NCI-H1105 (cell line): ENCODE measurements at regions not wholly inside any gene's neighbourhood (a gene's known extent, or its start where the extent isn't known, plus 50 kb on each side); places are given as distances from the start of the nearest gene placed in this dataset.
"Not testable (repeated sequence)": the region's sequence is repeated elsewhere in the genome, so short reads cannot be mapped to it uniquely, and the experiment has no call there.

Experiments used
- DNase-seq: peaks from one replicate; lab custom pipeline; 2025; lab: John Stamatoyannopoulos, UW

DNA sequence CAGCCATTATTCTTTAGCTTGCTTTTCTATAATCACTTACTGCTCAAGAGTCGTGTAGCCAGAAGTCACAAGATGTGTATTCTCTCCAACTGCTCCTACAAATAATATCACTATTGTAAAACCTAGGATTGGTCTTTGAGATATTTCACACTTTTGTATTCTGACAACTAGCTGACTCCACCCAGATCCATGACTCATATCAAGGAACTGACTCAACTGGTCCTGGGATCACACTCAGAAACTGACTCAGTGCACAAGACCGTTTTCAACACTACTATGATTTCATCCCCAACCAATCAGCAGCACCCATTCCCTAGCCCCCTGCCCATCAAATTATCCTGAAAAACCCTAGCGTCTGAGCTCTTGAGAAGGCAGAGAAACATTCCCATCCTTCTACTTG, 56.5 kb upstream of the ORC5 start:
- DNase-seq: no peak

DNA sequence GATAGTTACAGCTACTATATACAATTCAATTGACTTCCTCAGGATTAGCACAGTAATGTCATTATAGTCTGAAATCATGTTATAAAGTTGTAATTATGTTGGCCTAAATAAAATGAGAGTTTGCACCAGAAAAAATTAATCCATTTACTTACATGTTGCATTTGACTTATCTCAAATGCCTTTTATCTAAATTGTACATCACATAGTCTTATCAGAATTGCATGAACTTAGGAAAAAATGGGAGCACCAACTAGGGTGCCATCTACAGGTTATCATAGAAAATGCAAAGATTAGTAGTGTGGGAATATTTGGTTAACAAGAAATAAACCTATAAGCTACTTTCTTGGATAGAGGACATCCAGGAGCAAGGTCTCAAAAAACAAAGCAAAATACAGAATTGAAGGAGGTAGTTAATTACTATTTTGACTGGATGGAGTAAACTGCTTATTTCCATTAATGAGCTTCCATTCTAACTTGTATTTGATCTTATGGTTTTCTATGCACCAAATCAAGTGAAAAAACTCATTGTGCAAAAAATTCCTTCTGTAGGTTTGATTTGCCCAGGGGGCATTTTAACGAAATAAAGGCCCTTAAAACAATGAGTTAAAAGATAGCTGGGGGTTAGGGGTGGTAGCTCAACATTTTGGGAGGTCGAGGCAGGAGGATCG, 60.0 kb upstream of the ORC5 start:
- DNase-seq: no peak

DNA sequence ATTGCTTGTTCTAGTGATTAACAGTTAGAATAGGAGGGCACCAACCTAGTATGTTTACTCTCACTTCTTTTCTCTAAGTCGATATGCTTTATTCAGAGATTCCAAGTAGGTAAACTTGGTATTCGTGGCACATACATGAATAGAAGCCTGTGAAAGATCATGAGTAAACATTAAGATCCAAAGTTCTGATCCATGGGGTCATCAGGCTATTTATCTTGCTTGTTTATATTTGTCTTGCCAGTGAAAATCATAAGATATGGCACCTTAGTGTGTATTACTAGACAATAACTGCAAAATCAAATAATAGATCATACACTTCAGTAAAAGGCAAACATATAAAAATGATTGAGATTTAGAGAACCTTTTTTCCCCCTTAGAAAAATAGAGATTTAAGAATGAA, 56.5 kb upstream of the LHFPL3 start:
- DNase-seq: no peak

DNA sequence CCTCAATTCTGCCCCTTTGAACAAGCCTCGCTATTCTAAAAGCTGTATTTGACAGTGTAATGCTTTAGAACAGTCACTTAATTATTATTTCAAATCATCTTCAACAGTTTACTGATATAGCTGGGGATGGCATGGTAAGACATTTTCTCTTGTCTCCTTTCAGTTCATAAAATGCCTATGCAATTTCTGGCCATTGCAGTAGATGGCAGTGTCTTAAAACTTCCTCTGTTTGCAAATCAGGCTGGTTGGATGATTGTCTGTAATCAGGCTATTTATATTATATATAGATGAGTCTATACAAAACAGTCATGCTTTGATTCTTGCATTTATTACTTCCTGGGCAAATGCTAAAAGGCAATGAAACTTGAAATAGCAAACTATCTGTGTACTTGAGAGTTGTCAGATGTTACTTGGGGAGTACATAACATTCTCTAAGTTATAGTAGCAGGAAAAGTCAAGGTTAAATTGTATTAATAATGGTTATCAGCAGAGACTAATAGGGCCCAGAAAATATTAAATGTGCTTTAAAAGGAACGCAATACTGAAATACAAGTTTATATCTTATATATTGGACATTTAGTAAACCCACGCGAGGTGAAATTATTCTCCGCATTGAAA, 55.5 kb upstream of the LHFPL3 start:
- DNase-seq: peak; percentile 25

DNA sequence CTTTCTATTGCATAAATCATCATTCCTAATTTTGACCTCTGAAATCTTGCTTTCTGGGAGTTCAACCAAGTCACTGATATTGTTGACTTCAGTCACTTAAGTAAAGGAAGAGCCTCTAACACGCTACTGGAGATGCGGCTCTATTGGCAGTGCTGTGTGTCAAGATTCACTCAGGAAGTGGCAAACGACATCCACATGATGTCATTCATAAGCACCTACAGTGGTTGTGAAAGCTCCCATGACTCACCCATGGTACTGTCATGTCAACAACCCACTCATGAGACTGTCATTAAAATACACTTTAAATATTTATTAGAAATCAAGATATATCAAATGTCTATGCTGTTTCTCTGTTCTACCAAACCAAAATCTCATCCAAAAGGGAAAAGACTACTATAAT, 52.5 kb upstream of the LHFPL3 start:
- DNase-seq: no peak

DNA sequence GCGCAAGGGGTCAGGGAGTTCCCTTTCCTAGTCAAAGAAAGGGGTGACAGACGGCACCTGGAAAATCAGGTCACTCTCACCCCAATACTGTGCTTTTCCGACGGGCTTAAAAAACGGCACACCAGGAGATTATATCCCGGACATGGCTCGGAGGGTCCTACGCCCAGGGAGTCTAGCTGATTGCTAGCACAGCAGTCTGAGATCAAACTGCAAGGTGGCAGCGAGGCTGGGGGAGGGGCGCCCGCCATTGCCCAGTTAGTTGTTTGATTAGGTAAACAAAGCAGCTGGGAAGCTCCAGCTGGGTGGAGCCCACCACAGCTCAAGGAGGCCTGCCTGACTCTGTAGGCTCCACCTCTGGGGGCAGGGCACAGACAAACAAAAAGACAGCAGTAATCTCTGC, 51.7 kb upstream of the LHFPL3 start:
- not testable (repeated sequence) for DNase-seq
